Nephron progenitor cell (in vitro differentiated cells): ENCODE measurements at regions not wholly inside any gene's neighbourhood (a gene's known extent, or its start where the extent isn't known, plus 50 kb on each side); places are given as distances from the start of the nearest gene placed in this dataset.

ENCODE experiments used
- DNase-seq: peaks from one replicate; pipeline ENCODE4 v3.0.0; 2021
- H3K27ac Mint-ChIP-seq: 2 replicates; pipeline ENCODE4 v1.8.0; 2021; ENCODE audit warnings: mild to moderate bottlenecking, moderate library complexity, mixed read lengths
- H3K27me3 Mint-ChIP-seq: 2 replicates; pipeline ENCODE4 v1.8.0; 2021; ENCODE audit warnings: mild to moderate bottlenecking, low read depth, mixed read lengths; ENCODE audit not compliant: poor library complexity
- H3K36me3 Mint-ChIP-seq: 2 replicates; pipeline ENCODE4 v1.8.0; 2021; ENCODE audit warnings: low read depth, mixed read lengths
- H3K4me1 Mint-ChIP-seq: 2 replicates; pipeline ENCODE4 v1.8.0; 2021; ENCODE audit warnings: mixed read lengths
- H3K4me3 Mint-ChIP-seq: 2 replicates; pipeline ENCODE4 v1.8.0; 2021; ENCODE audit warnings: mild to moderate bottlenecking, moderate library complexity, mixed read lengths
- H3K9me3 Mint-ChIP-seq: 2 replicates; pipeline ENCODE4 v1.8.0; 2021; ENCODE audit warnings: mild to moderate bottlenecking, moderate library complexity, mixed read lengths
- TF ChIP-seq, protein P1 (sequence below): fragments of 200-600 bp; sonication (generic); IDR thresholded peaks from 2 replicates; pipeline ENCODE4 v1.5.0; 2021; ENCODE audit warnings: antibody characterized with exemption

DNA sequence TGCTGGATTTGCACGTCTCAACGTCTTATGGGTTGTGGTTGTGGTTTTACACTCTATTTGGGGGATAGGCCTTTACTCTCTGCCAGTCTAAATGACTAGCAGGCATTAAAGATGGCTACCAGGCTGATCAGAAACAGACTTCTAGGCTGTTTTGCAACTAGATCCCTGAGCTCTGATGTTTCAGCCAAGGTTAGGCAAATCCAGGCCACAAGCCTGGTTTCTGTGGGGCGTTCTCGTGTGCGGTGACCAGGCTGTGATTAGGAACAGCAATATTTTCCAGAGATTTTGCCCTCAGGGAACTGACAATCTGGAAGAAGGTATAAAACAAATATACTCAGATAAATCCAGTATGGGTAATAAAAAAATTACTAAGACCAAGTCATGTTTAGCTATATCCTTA is 502.4 kb downstream of the INSC start:
- Mint-ChIP-seq H3K9me3 (no peaks in the 10 kb centered on the region), H3K27me3 (peaks cover 21% of the 10 kb centered on the region), H3K4me3 (no peak overlapping the region), H3K27ac (no peak overlapping the region), H3K36me3 (no peaks in the 10 kb centered on the region), H3K4me1 (peaks cover 12% of the 10 kb centered on the region)
- no peak for DNase-seq
- TF ChIP-seq, protein P1, sequence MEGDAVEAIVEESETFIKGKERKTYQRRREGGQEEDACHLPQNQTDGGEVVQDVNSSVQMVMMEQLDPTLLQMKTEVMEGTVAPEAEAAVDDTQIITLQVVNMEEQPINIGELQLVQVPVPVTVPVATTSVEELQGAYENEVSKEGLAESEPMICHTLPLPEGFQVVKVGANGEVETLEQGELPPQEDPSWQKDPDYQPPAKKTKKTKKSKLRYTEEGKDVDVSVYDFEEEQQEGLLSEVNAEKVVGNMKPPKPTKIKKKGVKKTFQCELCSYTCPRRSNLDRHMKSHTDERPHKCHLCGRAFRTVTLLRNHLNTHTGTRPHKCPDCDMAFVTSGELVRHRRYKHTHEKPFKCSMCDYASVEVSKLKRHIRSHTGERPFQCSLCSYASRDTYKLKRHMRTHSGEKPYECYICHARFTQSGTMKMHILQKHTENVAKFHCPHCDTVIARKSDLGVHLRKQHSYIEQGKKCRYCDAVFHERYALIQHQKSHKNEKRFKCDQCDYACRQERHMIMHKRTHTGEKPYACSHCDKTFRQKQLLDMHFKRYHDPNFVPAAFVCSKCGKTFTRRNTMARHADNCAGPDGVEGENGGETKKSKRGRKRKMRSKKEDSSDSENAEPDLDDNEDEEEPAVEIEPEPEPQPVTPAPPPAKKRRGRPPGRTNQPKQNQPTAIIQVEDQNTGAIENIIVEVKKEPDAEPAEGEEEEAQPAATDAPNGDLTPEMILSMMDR, result no peak

DNA sequence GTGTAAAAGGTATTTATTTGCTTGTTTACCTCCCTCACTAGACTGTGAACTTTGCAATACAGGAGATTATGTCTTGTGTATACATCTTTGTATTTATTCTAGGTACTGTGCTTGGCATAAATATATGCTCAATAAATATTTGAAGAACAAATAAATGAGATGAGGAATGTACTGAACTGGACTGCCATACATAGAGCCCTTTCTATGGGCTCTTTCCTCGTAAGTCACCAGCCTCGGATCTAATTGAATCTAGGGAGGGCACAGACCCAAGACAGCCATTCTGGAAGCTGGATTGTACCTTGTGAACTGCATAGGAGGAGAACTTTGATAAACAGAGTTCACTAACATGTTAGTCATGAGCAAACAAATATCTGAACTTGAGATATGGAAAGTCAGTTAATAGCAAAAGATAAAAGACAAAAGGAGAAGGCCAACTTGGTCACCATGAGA is 503.9 kb downstream of the INSC start:
- no peak overlapping the region for H3K4me3 Mint-ChIP-seq
- H3K27me3 Mint-ChIP-seq, result peaks cover 34% of the 10 kb centered on the region
- peaks cover 18% of the 10 kb centered on the region for H3K4me1 Mint-ChIP-seq
- TF ChIP-seq, protein P1, result no peak
- H3K36me3 Mint-ChIP-seq, result no peaks in the 10 kb centered on the region
- H3K9me3 Mint-ChIP-seq, result no peaks in the 10 kb centered on the region
- no peak for DNase-seq
- H3K27ac Mint-ChIP-seq, result no peak overlapping the region

DNA sequence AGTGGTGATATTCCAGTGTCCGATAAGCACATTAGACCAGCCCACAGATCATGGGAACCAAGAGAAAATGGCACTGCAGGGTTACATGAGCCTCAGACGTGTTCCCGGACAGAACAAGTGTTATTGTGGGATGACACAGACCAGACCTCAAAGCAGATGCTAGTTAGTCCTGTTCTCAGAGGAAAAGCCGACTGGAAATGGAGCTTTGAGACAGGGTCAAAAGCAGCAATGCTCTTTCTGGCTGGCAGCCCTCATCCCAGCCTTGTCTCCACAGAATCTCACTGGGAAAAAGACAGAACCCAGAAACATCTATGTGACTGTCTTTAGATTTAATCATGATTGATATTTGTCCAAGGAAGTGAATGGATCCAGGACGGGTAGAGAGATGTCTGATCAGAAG is 506.8 kb downstream of the INSC start:
- Mint-ChIP-seq H3K36me3 (no peaks in the 10 kb centered on the region), H3K27me3 (peaks cover 46% of the 10 kb centered on the region), H3K4me3 (no peak overlapping the region), H3K9me3 (no peaks in the 10 kb centered on the region), H3K27ac (no peak overlapping the region), H3K4me1 (peaks cover 18% of the 10 kb centered on the region)
- TF ChIP-seq, protein P1, result no peak
- no peak for DNase-seq

DNA sequence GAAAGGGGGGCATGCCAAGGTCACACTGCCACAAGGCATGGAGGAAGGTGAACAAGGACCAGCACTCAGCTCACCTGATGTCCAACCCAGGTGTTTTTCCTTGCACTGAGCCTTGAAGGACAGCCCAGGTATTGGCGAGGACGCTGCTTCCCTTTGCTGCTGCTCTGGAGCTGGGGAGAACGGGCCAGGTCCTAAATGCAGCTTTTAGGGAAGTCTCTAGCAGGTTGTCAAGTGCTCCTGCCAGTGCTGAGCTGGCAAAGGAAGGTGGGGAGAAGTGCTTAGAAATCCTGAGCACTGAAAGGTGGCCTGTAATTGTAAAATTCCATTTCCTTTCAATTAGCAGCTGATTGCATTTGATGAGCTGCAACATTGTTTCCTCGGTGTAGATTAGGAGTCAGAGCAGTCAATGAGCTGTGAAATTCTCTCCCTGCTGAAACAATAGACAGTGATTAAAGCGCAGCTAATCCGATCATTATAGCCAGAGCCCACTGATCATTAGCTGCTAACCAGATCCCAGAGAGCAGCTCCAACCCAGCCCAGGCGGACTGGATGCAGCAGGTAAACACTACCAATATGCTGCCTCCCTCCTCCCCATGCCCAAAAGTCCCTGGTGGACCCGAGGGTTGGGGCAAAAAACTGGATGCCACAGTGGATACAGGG is 507.6 kb downstream of the INSC start:
- peaks cover 42% of the 10 kb centered on the region for H3K27me3 Mint-ChIP-seq
- H3K36me3 Mint-ChIP-seq, result no peaks in the 10 kb centered on the region
- H3K4me3 Mint-ChIP-seq, result no peak overlapping the region
- DNase-seq, result no peak
- H3K27ac Mint-ChIP-seq, result no peak overlapping the region
- peaks cover 18% of the 10 kb centered on the region for H3K4me1 Mint-ChIP-seq
- TF ChIP-seq, protein P1, result no peak
- no peaks in the 10 kb centered on the region for H3K9me3 Mint-ChIP-seq

DNA sequence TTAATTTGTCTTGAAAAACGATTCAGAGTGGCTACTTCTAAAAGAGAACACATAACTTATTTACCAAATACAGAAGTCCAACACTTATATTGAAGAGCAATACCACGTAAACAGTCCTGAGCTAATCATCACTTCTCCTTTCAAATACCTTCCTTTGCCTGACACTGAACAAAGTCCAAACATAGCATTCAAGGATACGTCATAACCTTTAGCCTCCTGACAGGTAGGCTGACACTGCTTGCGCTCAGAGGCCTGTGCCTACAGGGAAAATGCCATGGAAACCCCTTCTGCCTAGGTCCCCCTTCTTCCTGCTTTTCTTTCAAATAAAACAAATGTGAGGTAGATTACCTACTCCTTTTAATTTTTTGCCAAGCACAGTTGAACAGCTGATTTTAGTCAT is 510.0 kb downstream of the INSC start:
- Mint-ChIP-seq H3K36me3 (no peaks in the 10 kb centered on the region), H3K27me3 (peaks cover 42% of the 10 kb centered on the region), H3K9me3 (no peaks in the 10 kb centered on the region), H3K4me3 (no peak overlapping the region), H3K27ac (no peak overlapping the region), H3K4me1 (peaks cover 10% of the 10 kb centered on the region)
- no peak for DNase-seq
- TF ChIP-seq, protein P1, result no peak

DNA sequence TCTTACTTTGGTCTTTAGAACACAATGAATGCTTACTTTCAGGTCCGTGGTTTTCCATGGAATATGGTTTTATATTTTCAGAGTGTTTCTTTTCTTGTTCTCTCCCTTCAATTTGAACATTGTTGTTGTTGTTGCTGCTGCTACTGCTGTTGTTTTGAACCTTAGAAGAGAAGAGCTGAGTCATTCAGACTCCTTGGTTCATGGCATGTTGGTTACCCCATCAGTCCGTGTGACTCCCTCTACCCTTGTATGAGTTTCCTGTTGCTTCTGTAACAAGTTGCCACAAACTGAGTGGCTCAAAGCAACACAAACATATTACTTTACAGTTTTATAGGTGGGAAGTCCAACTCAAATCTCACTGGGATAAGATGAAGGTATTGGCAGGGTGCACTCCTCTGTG is 511.0 kb downstream of the INSC start:
- Mint-ChIP-seq H3K27ac (no peak overlapping the region), H3K9me3 (no peaks in the 10 kb centered on the region), H3K36me3 (no peaks in the 10 kb centered on the region), H3K4me1 (peaks cover 10% of the 10 kb centered on the region), H3K4me3 (no peak overlapping the region), H3K27me3 (peaks cover 42% of the 10 kb centered on the region)
- no peak for DNase-seq
- TF ChIP-seq, protein P1, result no peak
